NT2/D1 (cell line): ENCODE measurements at regions not wholly inside any gene's neighbourhood (a gene's known extent, or its start where the extent isn't known, plus 50 kb on each side); places are given as distances from the start of the nearest gene placed in this dataset.

ENCODE experiments used
- DNase-seq: peaks from one replicate; pipeline ENCODE4 v3.0.0-alpha.2; 2011; ENCODE audit warnings: low read depth, low spot score
- H3K27me3 ChIP-seq: 2 replicates; pipeline ENCODE4 v1.6.0; 2011; ENCODE audit warnings: mild to moderate bottlenecking; ENCODE audit not compliant: insufficient read length, insufficient read depth
- H3K36me3 ChIP-seq: 2 replicates; pipeline ENCODE4 v1.6.1; 2011; ENCODE audit warnings: mild to moderate bottlenecking, low read length, mixed read lengths; ENCODE audit not compliant: insufficient read depth, insufficient read length
- H3K4me1 ChIP-seq: 2 replicates; pipeline ENCODE4 v1.5.1; 2011; ENCODE audit not compliant: insufficient read depth, insufficient read length
- H3K4me3 ChIP-seq: 2 replicates; pipeline ENCODE4 v1.5.1; 2011; ENCODE audit warnings: low read depth; ENCODE audit not compliant: insufficient read length
- H3K9ac ChIP-seq: 2 replicates; pipeline ENCODE4 v1.6.0; 2011; ENCODE audit warnings: low read depth; ENCODE audit not compliant: insufficient read length
- H3K9me3 ChIP-seq: 2 replicates; pipeline ENCODE4 v1.5.1; 2011; ENCODE audit warnings: mild to moderate bottlenecking, low read length; ENCODE audit not compliant: insufficient read depth
- SUZ12 ChIP-seq: IDR thresholded peaks from 2 replicates; pipeline ENCODE4 v1.6.1; 2011; ENCODE audit not compliant: insufficient read length, insufficient read depth; ENCODE audit errors: extremely low read depth
- YY1 ChIP-seq: IDR thresholded peaks from 2 replicates; pipeline ENCODE4 v1.6.1; 2011; ENCODE audit not compliant: insufficient read length, insufficient read depth
- ZNF274 ChIP-seq: IDR thresholded peaks from 2 replicates; pipeline ENCODE4 v1.6.1; 2011; ENCODE audit warnings: mild to moderate bottlenecking, low read depth, low read length

- Histone ChIP-seq H3K9me3 (no peaks in the 10 kb centered on the region), H3K36me3 (no peaks in the 10 kb centered on the region), H3K27me3 (no peaks in the 10 kb centered on the region), H3K4me1 (peaks cover 3% of the 10 kb centered on the region), H3K4me3 (no peak overlapping the region), H3K9ac (no peak overlapping the region)
- no peak for DNase-seq
- TF ChIP-seq SUZ12 (no peak), YY1 (no peak), ZNF274 (no peak)
Observed at GRCh38 chr15:100759698-100760356, 119.8 kb upstream of the ALDH1A3 start.

GRCh38 chr15:100760357-100760903 is 119.2 kb upstream of the ALDH1A3 start:
- H3K36me3 ChIP-seq = no peaks in the 10 kb centered on the region
- no peaks in the 10 kb centered on the region for H3K27me3 ChIP-seq
- H3K9me3 ChIP-seq = no peaks in the 10 kb centered on the region
- H3K4me1 ChIP-seq = peaks cover 3% of the 10 kb centered on the region
- no peak overlapping the region for H3K4me3 ChIP-seq
- H3K9ac ChIP-seq = no peak overlapping the region
- no peak for DNase-seq
- TF ChIP-seq YY1 = no peak
- TF ChIP-seq ZNF274 = no peak
- no peak for TF ChIP-seq SUZ12

DNA sequence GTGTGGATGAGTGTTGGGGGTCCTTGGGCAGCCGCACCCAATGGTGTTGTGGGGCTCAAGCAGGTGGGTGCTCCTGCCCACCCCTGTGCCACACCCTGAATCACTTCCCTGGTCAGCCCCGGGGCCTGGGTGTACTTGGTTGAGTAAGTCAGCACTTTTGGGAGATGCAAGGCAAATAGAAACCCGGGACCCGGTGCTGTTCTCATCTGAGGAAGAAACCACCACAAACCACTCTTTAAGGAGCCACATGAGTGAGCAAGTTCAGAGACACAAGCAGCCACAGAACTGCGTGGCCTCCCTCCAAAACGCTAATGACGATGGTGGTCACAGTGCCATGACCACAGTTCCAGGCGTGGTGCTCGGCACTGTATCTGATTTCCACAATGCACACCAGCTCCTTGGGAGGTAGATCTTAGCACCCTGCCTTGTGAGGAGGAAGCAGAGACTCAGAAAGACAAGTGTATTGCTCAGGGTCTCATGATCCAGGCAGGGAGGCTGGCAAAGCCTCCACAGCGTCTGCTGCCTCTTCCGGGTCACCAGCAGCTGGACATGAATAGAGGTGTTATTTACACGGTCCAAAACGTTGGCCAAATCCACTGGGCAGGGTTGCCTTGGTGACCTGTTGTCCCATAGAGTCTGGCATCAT is 118.2 kb upstream of the ALDH1A3 start:
- peaks cover 3% of the 10 kb centered on the region for H3K4me1 ChIP-seq
- DNase-seq = no peak
- no peak overlapping the region for H3K9ac ChIP-seq

GRCh38 chr15:100762289-100762688 is 117.3 kb upstream of the ALDH1A3 start:
- H3K36me3 ChIP-seq = no peaks in the 10 kb centered on the region
- no peak for DNase-seq
- H3K9ac ChIP-seq = no peak overlapping the region
- H3K4me1 ChIP-seq = peaks cover 3% of the 10 kb centered on the region
- no peak overlapping the region for H3K4me3 ChIP-seq
- no peaks in the 10 kb centered on the region for H3K27me3 ChIP-seq
- TF ChIP-seq ZNF274 (no peak), SUZ12 (no peak), YY1 (no peak)
- no peaks in the 10 kb centered on the region for H3K9me3 ChIP-seq

More for the DNA sequence above, 118.2 kb upstream of the ALDH1A3 start:
- H3K36me3 ChIP-seq = no peaks in the 10 kb centered on the region
- TF ChIP-seq YY1 (no peak), ZNF274 (no peak), SUZ12 (no peak)
- H3K9me3 ChIP-seq = no peaks in the 10 kb centered on the region
- H3K4me3 ChIP-seq = no peak overlapping the region
- H3K27me3 ChIP-seq = no peaks in the 10 kb centered on the region

DNA sequence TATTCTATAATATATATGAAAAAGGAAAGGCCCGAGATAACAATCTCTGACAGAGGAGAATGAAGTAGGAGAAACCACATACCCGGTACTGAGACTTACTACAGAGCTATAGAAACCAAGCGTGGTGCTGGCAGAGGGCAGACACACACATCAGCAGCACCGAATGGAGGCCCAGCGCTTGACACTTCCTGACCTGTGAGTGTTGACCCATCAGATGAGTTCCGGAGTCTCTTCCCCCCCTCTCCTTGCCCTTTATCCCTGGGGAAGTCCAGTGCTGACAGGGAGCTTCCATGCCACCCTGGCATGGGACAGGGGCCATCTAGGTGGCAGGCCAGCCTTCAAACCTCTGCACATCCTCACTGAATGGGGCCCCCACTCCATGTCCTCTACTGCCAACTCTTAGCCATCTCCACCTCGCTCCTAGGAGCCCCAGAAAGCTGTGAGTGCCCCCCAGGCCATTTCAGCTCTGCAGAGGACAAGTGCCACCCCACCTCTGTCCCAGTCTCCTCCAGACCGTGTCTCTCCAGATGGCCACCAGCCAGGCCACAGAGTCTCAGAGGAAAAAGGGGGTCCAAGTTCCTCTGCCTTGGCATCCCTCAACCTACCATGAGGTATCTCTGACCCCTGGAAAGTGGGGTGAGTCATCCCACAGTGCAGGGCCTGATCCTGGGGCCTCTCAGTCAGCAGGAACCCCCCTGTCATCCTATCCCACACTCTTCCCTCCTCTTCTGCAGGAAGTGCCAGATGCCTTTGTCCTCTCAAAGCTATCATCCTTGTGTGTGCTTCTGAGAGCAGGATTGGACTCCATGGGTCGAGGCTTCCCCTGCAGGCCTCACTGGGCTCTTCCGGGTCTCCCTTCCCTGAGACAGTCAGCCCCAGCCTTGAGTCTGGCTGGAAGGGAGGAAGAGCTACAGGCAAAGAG is 116.5 kb upstream of the ALDH1A3 start:
- no peaks in the 10 kb centered on the region for H3K9me3 ChIP-seq
- H3K9ac ChIP-seq = no peak overlapping the region
- peaks cover 3% of the 10 kb centered on the region for H3K4me1 ChIP-seq
- DNase-seq = no peak
- TF ChIP-seq SUZ12 = no peak
- no peak for TF ChIP-seq ZNF274
- no peak for TF ChIP-seq YY1
- no peak overlapping the region for H3K4me3 ChIP-seq
- no peaks in the 10 kb centered on the region for H3K36me3 ChIP-seq
- H3K27me3 ChIP-seq = no peaks in the 10 kb centered on the region

DNA sequence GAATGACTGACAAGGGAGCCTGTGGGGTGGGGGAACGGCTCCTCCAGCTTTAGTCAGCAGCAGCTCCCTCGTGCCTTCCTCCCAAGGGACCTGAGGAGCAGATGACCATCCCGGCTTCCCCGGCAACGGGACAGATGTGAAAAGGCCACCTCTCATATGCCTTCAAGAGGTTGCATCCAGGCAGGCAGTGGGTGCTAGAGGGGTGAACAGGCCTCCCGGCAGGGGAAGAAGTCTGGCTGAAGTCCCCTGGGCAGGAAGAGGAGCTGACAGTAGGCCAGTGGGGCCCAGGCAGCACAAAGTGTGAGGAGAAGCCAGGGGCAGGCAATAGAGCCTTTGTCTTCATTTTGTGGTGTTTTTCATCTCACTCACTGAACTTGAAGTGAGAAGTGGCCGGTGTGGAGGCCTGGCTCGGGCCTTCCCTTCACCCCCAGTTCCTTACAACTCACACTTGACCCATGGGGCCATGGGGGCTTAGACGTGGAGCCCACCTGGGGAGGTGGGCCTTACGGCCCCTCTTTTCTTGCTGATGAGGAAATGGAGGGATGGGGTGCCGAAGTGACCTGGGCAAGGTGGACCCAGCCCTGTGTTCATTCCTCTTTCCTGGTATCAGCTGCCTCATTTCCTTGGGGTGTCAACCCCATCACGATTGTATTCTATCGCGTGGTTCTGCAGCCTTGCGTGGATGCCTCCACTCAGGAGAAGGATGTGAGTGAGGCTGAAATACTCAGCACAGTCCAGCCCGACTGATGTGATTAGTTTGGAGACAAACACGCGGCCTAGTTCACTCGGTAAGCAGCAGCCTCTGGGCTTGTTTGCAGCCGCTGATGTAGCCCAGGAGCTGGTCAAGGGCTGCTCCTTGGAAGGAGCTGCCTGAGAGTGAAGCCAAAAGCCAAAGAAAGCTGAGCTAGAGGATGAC is 115.5 kb upstream of the ALDH1A3 start:
- H3K36me3 ChIP-seq = no peaks in the 10 kb centered on the region
- H3K9ac ChIP-seq = no peak overlapping the region
- DNase-seq = no peak
- H3K4me1 ChIP-seq = peaks cover 3% of the 10 kb centered on the region
- H3K9me3 ChIP-seq = no peaks in the 10 kb centered on the region
- no peak for TF ChIP-seq YY1
- H3K27me3 ChIP-seq = no peaks in the 10 kb centered on the region
- H3K4me3 ChIP-seq = no peak overlapping the region
